ENCODE measurements at regions not wholly inside any gene's neighbourhood (a gene's known extent, or its start where the extent isn't known, plus 50 kb on each side); places are given as distances from the start of the nearest gene placed in this dataset.

DNA sequence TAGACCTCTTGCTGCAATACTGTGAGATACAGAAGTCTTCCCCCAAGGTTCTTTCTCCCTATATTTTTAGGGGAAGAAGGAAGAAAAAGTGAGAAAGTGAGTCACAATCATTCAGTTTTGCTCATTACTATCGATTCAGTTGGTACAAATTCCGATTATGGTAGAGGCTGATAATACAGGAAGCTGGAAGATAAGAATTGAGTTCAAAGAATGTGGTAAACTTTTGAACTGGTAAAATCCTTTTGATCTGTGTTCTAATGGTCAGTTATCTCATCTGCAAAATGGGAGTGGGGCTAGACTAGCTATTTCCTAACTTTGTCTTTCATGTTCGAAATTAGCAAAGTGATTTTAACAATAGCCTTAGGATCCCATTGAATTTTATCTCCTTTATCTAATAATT, 101.4 kb upstream of the FAT1 start:
- Histone ChIP-seq H3K9me3 (no peaks in the 10 kb centered on the region), H3K27me3 (no peaks in the 10 kb centered on the region), H3K36me3 (no peaks in the 10 kb centered on the region), H3K4me3 (no peak overlapping the region), H3K27ac (no peak overlapping the region), H3K4me1 (peaks cover 0 to 7% (median 0%) of the 10 kb centered on the region in 3 donors)
- no peak for TF ChIP-seq EP300 (IDR thresholded peaks at IDR 0.05)
- TF ChIP-seq POLR2AphosphoS5 (IDR thresholded peaks at IDR 0.05) = no peak
- TF ChIP-seq POLR2A (IDR thresholded peaks at IDR 0.05) = no peak
- TF ChIP-seq, protein P1, sequence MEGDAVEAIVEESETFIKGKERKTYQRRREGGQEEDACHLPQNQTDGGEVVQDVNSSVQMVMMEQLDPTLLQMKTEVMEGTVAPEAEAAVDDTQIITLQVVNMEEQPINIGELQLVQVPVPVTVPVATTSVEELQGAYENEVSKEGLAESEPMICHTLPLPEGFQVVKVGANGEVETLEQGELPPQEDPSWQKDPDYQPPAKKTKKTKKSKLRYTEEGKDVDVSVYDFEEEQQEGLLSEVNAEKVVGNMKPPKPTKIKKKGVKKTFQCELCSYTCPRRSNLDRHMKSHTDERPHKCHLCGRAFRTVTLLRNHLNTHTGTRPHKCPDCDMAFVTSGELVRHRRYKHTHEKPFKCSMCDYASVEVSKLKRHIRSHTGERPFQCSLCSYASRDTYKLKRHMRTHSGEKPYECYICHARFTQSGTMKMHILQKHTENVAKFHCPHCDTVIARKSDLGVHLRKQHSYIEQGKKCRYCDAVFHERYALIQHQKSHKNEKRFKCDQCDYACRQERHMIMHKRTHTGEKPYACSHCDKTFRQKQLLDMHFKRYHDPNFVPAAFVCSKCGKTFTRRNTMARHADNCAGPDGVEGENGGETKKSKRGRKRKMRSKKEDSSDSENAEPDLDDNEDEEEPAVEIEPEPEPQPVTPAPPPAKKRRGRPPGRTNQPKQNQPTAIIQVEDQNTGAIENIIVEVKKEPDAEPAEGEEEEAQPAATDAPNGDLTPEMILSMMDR (IDR thresholded peaks at IDR 0.05) = no peak
- WGBS, 2 donors (ENCODE audit: low coverage in 1 of 2) = 67 to 89% methylated on average over 3 of the region's 3 CpGs
- ATAC-seq = no peak

DNA sequence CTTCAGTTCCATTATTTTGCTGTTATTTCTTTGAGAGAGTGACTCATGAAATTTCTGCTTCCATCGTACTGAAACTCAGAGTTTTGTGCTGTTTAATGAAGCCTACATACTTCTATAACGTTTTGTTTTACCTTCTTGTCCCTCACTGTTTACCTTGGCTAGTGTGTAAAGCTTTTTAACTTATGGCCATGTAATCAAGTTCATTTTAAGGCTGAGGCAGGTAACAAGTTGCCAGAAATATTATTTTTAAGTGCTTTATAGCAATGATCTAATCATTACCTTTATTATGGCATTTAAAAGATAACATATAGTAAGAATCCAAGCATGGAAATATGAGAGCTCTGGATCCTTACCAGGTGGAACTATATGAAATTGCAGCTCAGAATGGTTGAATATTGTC, 102.3 kb upstream of the FAT1 start:
- Histone ChIP-seq H3K4me1 (no peaks in the 10 kb centered on the region), H3K27ac (no peak overlapping the region), H3K4me3 (no peak overlapping the region), H3K27me3 (no peaks in the 10 kb centered on the region), H3K9me3 (no peaks in the 10 kb centered on the region), H3K36me3 (no peaks in the 10 kb centered on the region)
- no peak for ATAC-seq
- WGBS, 2 donors (ENCODE audit: low coverage in 1 of 2) = 27 to 40% methylated on average over 2 of the region's 2 CpGs
- TF ChIP-seq POLR2A (IDR thresholded peaks at IDR 0.05) = no peak
- no peak for TF ChIP-seq EP300 (IDR thresholded peaks at IDR 0.05)
- TF ChIP-seq POLR2AphosphoS5 (IDR thresholded peaks at IDR 0.05) = no peak

DNA sequence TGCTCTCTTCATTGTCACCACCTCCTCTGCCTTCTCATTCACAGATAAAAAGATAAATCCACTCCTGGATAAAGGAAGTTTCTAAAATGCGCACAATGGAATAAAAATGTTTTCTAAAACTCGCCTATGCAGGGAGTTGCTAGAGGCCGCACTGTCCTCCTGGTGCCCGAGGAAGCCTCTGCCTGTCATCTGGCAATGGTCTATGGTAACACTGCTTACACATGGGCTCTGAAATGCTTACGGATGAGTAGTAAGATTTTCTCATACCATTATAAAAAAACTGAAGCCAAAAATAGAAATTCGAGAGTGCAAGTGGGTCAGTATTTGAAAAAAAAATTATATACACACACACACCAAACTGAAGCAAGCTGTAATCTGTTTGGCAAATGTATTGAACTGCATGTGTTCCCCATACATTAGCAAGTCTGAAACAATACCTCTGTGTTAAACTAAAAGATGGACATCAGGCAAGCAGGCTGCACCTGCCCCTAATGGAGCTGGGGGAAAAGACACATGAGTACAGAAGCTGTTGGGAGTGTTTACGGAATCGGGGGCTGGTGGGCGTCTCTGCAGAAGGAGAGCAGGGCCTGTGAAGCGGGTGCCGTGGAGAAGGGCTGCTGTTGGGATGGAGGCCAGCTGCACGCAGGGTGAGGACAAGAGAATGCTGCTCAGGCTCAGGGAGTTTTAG, 103.3 kb upstream of the FAT1 start:
- H3K9me3 ChIP-seq = no peaks in the 10 kb centered on the region
- TF ChIP-seq POLR2A (IDR thresholded peaks at IDR 0.05) (no peak), EP300 (IDR thresholded peaks at IDR 0.05) (no peak), POLR2AphosphoS5 (IDR thresholded peaks at IDR 0.05) (no peak)
- TF ChIP-seq, protein P1 (IDR thresholded peaks at IDR 0.05) = no peak
- H3K27me3 ChIP-seq = no peaks in the 10 kb centered on the region
- 65 to 75% methylated on average over 8 to 11 of the region's 12 CpGs for WGBS, 2 donors (ENCODE audit: low coverage in 1 of 2)
- no peak overlapping the region for H3K27ac ChIP-seq
- no peaks in the 10 kb centered on the region for H3K36me3 ChIP-seq
- no peak for ATAC-seq
- no peak overlapping the region for H3K4me3 ChIP-seq
- H3K4me1 ChIP-seq = no peaks in the 10 kb centered on the region

DNA sequence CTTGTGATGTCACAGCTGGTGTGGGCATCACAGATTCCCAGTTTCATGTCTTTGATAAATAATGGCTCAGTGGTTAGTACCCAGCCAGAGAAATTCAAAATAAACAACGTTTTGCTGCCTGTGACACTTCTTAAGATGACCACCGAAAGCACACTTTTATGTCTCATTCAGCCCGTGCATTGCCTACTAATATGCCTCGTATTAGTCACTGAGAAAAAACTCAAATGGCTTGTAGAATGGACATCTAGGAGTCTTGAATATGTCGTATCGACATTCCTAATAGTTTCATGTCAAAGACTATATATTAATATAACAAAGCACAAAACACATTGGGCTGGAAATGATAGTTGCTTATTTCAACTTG, 103.9 kb upstream of the FAT1 start:
- no peak for ATAC-seq
- Histone ChIP-seq H3K36me3 (no peaks in the 10 kb centered on the region), H3K4me1 (no peaks in the 10 kb centered on the region), H3K4me3 (no peak overlapping the region), H3K9me3 (no peaks in the 10 kb centered on the region), H3K27ac (no peak overlapping the region), H3K27me3 (no peaks in the 10 kb centered on the region)
- 66 to 77% methylated on average over 6 of the region's 6 CpGs for WGBS, 2 donors (ENCODE audit: low coverage in 1 of 2)
- TF ChIP-seq, protein P1 (IDR thresholded peaks at IDR 0.05) = no peak
- TF ChIP-seq EP300 (IDR thresholded peaks at IDR 0.05) = no peak
- TF ChIP-seq POLR2A (IDR thresholded peaks at IDR 0.05) = no peak
- no peak for TF ChIP-seq POLR2AphosphoS5 (IDR thresholded peaks at IDR 0.05)

DNA sequence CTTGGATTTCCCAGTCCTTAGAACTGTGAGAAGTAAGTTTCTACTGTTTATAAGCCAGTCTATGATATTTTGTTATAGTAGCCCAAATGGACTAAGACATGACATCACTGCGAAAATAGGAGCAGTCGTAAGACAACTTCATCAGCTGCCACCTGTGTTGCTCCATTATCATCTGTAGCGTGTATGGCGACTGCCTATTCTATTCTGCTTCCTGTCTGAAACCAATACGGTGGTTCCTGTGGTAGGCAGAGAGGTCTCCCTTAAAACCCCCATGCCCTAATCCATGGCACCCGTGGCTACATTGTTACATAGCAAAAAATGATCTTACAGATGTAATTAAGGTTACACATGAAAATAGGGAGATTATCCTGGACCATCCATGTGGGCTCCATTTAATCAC, 105.4 kb upstream of the FAT1 start:
- WGBS, 2 donors (ENCODE audit: low coverage in 1 of 2) = 94 to 98% methylated on average over 4 to 5 of the region's 6 CpGs

More for the DNA sequence above, 105.4 kb upstream of the FAT1 start:
- H3K4me3 ChIP-seq = no peak overlapping the region
- TF ChIP-seq EP300 (IDR thresholded peaks at IDR 0.05) = no peak
- TF ChIP-seq, protein P1 (IDR thresholded peaks at IDR 0.05) = no peak
- no peak for TF ChIP-seq POLR2A (IDR thresholded peaks at IDR 0.05)
- TF ChIP-seq POLR2AphosphoS5 (IDR thresholded peaks at IDR 0.05) = no peak
- no peak overlapping the region for H3K27ac ChIP-seq
- no peaks in the 10 kb centered on the region for H3K9me3 ChIP-seq
- H3K27me3 ChIP-seq = no peaks in the 10 kb centered on the region
- H3K4me1 ChIP-seq = no peaks in the 10 kb centered on the region
- no peak for ATAC-seq
- H3K36me3 ChIP-seq = no peaks in the 10 kb centered on the region

All from gastroesophageal sphincter (tissue), 4 donors.